ENCODE measurements at regions not wholly inside any gene's neighbourhood (a gene's known extent, or its start where the extent isn't known, plus 50 kb on each side); places are given as distances from the start of the nearest gene placed in this dataset.

GRCh38 chr9:78985084-78985738 is 586.6 kb upstream of the TLE4 start:
- no peaks in the 10 kb centered on the region for H3K79me2 ChIP-seq (ENCODE audit: insufficient read depth, low read length)
- no peaks in the 10 kb centered on the region for H3K4me1 Mint-ChIP-seq
- H3K4me1 ChIP-seq (ENCODE audit: control insufficient read depth in 1 of 2, insufficient read depth in 2 of 2, low read length in 2 of 2) = no peaks in the 10 kb centered on the region
- WGBS (ENCODE audit: insufficient coverage) = 67% methylated on average over 1 of the region's 2 CpGs
- H3K27ac Mint-ChIP-seq = no peak overlapping the region
- H3K9ac ChIP-seq (ENCODE audit: insufficient read depth, low read length, poor library complexity, severe bottlenecking) = no peak overlapping the region
- no peak overlapping the region for H3K4me3 Mint-ChIP-seq
- no peak for TF ChIP-seq CTCF (IDR thresholded peaks at IDR 0.05)
- peaks cover 0 to 2% (median 0%) of the 10 kb centered on the region in 3 donors for H3K27me3 Mint-ChIP-seq (ENCODE audit: low read depth in 3 of 3)
- no peak for DNase-seq
- H3K27ac ChIP-seq (ENCODE audit: low read depth in 1 of 2, low read length in 2 of 2) = no peak overlapping the region
- H3K9me3 ChIP-seq (replicated peaks in 1 of 2; ENCODE audit: control insufficient read depth in 1 of 2, insufficient read depth in 1 of 2, low read length in 2 of 2) = no peaks in the 10 kb centered on the region
- H3K36me3 ChIP-seq (replicated peaks in 1 of 2; ENCODE audit: control insufficient read depth in 1 of 2, insufficient read depth in 2 of 2, low read length in 2 of 2) = no peaks in the 10 kb centered on the region
- H3K4me2 ChIP-seq (replicated peaks; ENCODE audit: extremely low read depth, low read length, poor library complexity, severe bottlenecking) = no peak overlapping the region
- no peaks in the 10 kb centered on the region for H3K36me3 Mint-ChIP-seq
- peaks cover 0 to 2% (median 0%) of the 10 kb centered on the region in 7 donors for H3K9me3 Mint-ChIP-seq
- intact Hi-C loops (cut with micrococcal nuclease) = no loop called here
- H4K20me1 ChIP-seq (ENCODE audit: insufficient read depth, low read length) = no peaks in the 10 kb centered on the region
- no peak overlapping the region for H2AFZ ChIP-seq (ENCODE audit: insufficient read depth, low read depth, low read length, poor library complexity, severe bottlenecking)
- H3K27me3 ChIP-seq (ENCODE audit: control insufficient read depth in 2 of 2, insufficient read depth in 2 of 2, low read length in 2 of 2) = no peaks in the 10 kb centered on the region
- no peak overlapping the region for H3K4me3 ChIP-seq (replicated peaks in 1 of 3; ENCODE audit: low read depth in 2 of 3, low read length in 3 of 3)

GRCh38 chr9:78986446-78986845 is 585.3 kb upstream of the TLE4 start:
- no peak for DNase-seq
- WGBS (ENCODE audit: insufficient coverage) = no CpG with 5 or more reads among the region's 2 CpGs
- H3K36me3 Mint-ChIP-seq = no peaks in the 10 kb centered on the region
- no peak for TF ChIP-seq CTCF (IDR thresholded peaks at IDR 0.05)
- no peak overlapping the region for H3K4me2 ChIP-seq (replicated peaks; ENCODE audit: extremely low read depth, low read length, poor library complexity, severe bottlenecking)
- peaks cover 0 to 2% (median 0%) of the 10 kb centered on the region in 7 donors for H3K9me3 Mint-ChIP-seq
- H3K27ac ChIP-seq (ENCODE audit: low read depth in 1 of 2, low read length in 2 of 2) = no peak overlapping the region
- no peaks in the 10 kb centered on the region for H3K4me1 Mint-ChIP-seq
- no peaks in the 10 kb centered on the region for H4K20me1 ChIP-seq (ENCODE audit: insufficient read depth, low read length)
- peaks cover 0 to 2% (median 0%) of the 10 kb centered on the region in 3 donors for H3K27me3 Mint-ChIP-seq (ENCODE audit: low read depth in 3 of 3)
- no peak overlapping the region for H3K4me3 Mint-ChIP-seq
- no peaks in the 10 kb centered on the region for H3K79me2 ChIP-seq (ENCODE audit: insufficient read depth, low read length)
- no peak overlapping the region for H3K9ac ChIP-seq (ENCODE audit: insufficient read depth, low read length, poor library complexity, severe bottlenecking)
- H3K27ac Mint-ChIP-seq = no peak overlapping the region
- intact Hi-C loops (cut with micrococcal nuclease) = no loop called here
- no peak overlapping the region for H3K4me3 ChIP-seq (replicated peaks in 1 of 3; ENCODE audit: low read depth in 2 of 3, low read length in 3 of 3)
- no peaks in the 10 kb centered on the region for H3K27me3 ChIP-seq (ENCODE audit: control insufficient read depth in 2 of 2, insufficient read depth in 2 of 2, low read length in 2 of 2)
- H3K4me1 ChIP-seq (ENCODE audit: control insufficient read depth in 1 of 2, insufficient read depth in 2 of 2, low read length in 2 of 2) = no peaks in the 10 kb centered on the region
- H2AFZ ChIP-seq (ENCODE audit: insufficient read depth, low read depth, low read length, poor library complexity, severe bottlenecking) = no peak overlapping the region
- H3K36me3 ChIP-seq (replicated peaks in 1 of 2; ENCODE audit: control insufficient read depth in 1 of 2, insufficient read depth in 2 of 2, low read length in 2 of 2) = no peaks in the 10 kb centered on the region
- no peaks in the 10 kb centered on the region for H3K9me3 ChIP-seq (replicated peaks in 1 of 2; ENCODE audit: control insufficient read depth in 1 of 2, insufficient read depth in 1 of 2, low read length in 2 of 2)

All from CD14-positive monocyte (primary cell).